Activated naive CD4-positive, alpha-beta T cell treated with anti-CD3 and anti-CD28 coated beads, Interleukin-2, amount 50 U/mL, for 24 hours (primary cell): ENCODE measurements at regions not wholly inside any gene's neighbourhood (a gene's known extent, or its start where the extent isn't known, plus 50 kb on each side); places are given as distances from the start of the nearest gene placed in this dataset.
A peak's percentile ranks its signal among the peaks of the same experiment; 100 is the strongest.

ENCODE experiments used
- H3K27ac Mint-ChIP-seq: one replicate; pipeline ENCODE4 v1.8.0; 2021; ENCODE audit warnings: mild to moderate bottlenecking, mixed read lengths
- H3K27me3 Mint-ChIP-seq: one replicate; pipeline ENCODE4 v1.8.0; 2021; ENCODE audit warnings: mixed read lengths
- H3K36me3 Mint-ChIP-seq: one replicate; pipeline ENCODE4 v1.8.0; 2021; ENCODE audit warnings: mixed read lengths
- H3K4me1 Mint-ChIP-seq: one replicate; pipeline ENCODE4 v1.8.0; 2021; ENCODE audit warnings: mixed read lengths
- H3K4me3 Mint-ChIP-seq: one replicate; pipeline ENCODE4 v1.8.0; 2021; ENCODE audit warnings: mild to moderate bottlenecking, mixed read lengths
- H3K9me3 Mint-ChIP-seq: one replicate; pipeline ENCODE4 v1.8.0; 2021; ENCODE audit warnings: mixed read lengths

DNA sequence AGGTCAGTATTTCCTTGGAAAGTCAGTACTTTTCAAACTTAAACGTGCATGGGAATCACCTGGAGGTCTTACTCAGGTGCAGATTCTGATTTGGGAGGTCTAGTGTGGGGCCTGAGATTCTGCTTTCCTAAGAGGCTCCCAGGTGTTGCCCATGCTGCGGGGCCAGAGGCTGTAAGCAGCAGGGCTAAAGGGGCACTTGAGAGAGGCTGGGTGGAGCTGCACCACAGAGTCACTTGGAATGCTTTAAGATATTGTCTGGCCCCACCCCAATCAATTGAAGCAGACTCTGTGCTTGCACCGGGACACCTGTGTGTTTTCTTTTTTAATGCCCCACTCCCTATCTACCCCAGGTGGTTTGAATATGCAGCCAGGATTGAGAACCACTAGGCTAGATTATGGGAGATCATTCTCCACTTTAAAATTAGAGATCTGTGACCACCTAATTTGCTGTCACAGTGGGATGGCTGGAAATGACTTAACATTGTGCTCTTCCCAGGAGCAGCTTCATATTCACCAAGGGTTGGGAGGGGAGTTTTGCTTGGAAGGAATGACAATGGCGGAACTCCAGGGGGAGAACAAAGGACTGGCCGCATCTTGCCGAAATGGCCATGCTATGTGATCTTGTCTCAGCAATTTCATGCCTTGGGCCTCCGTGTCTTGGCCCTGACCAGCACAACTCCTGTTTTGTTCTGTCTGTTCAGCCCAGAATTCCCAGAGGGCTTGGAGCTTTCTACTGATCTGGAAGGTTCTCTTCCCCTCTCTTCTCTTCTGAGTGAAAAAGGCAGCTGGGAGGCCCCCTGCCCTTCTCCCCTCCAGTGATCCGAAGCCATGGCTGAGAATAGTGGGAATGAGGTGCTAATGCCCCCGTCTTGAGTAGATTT, 80.2 kb downstream of the FAM241B start:
- no peaks in the 10 kb centered on the region for H3K4me1 Mint-ChIP-seq
- no peaks in the 10 kb centered on the region for H3K9me3 Mint-ChIP-seq
- peaks cover 24% of the 10 kb centered on the region for H3K27me3 Mint-ChIP-seq
- H3K4me3 Mint-ChIP-seq: no peak overlapping the region
- no peak overlapping the region for H3K27ac Mint-ChIP-seq
- no peaks in the 10 kb centered on the region for H3K36me3 Mint-ChIP-seq

DNA sequence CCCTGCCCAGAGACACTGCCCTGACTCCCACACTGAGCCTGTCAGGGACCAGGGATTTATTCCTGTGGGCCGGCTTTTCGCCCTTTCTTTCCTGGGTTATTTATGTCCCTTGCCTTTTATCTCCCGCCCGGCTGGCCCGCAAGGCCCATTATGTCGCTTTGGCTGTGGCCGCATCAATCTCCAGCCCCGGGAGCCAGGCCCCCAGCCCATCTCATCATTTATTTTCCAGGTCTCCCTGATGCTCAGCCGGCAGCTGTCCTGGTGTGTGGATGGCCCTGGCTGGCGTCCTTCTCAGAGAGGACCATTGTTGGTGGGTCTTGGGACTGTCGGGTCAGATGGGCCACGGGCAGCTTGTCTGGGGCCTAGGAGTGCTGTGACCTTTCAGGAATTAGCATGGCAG, 82.3 kb downstream of the FAM241B start:
- H3K27ac Mint-ChIP-seq: no peak overlapping the region
- H3K36me3 Mint-ChIP-seq: no peaks in the 10 kb centered on the region
- H3K9me3 Mint-ChIP-seq: no peaks in the 10 kb centered on the region
- H3K4me3 Mint-ChIP-seq: no peak overlapping the region
- H3K4me1 Mint-ChIP-seq: no peaks in the 10 kb centered on the region
- peaks cover 11% of the 10 kb centered on the region for H3K27me3 Mint-ChIP-seq

DNA sequence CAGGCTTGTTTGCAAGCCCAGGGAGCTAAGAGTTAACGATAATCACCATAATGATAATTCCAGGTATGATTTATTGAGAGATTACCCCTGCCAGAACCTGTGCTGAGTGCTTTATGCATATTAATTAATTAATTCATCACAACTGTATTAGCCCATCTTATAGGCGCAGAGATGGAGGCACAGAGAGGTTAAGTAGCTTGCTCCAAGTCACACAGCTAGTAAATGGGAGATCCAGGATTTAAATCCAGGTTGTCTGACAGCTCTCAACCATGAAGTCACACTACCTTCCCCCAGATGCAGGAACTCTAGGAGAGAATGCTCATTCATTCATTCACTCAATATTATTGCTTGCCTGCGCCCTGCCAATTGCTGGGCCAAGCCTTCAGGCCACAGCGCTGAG, 84.5 kb downstream of the FAM241B start:
- Mint-ChIP-seq H3K4me1 (no peaks in the 10 kb centered on the region), H3K9me3 (no peaks in the 10 kb centered on the region), H3K27ac (no peak overlapping the region), H3K27me3 (peaks cover 7% of the 10 kb centered on the region), H3K4me3 (no peak overlapping the region), H3K36me3 (no peaks in the 10 kb centered on the region)

DNA sequence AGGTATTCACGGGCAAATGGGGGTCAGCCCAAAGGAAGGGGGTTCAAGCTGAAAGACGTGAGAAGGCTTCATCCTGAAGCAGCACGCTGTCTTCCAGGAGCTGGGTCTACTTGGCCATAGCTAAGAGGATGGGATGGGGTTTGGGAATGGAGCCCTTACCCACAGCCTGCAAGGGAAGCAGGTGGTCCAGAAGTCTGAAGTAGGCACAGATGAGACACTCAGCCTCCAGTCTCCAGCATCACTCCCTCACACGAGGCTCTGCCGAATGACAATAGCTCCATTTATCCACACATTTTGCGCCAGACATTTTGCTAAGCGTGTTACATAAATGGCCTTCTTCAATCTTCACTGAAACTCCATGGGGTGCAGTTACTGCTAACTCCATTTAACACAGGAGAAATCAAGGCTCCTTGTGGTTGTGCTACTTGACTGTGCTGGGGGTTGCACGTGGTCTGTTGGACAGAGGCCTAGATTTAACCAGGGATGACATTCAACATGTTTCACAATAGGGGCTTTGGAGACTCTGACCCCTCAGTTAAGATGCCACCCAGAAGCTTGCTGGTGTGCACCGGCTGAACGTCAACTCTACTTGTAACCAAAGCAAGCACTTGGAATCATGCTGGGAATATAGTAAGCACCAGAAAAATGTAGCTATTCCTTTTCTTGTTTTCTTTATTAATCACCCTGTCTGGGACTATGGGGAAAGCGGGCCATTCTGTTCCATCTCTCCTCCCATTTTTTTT, 85.3 kb downstream of the FAM241B start:
- no peaks in the 10 kb centered on the region for H3K9me3 Mint-ChIP-seq
- no peaks in the 10 kb centered on the region for H3K4me1 Mint-ChIP-seq
- H3K36me3 Mint-ChIP-seq: no peaks in the 10 kb centered on the region
- no peak overlapping the region for H3K27ac Mint-ChIP-seq
- H3K27me3 Mint-ChIP-seq: peaks cover 7% of the 10 kb centered on the region
- H3K4me3 Mint-ChIP-seq: no peak overlapping the region

DNA sequence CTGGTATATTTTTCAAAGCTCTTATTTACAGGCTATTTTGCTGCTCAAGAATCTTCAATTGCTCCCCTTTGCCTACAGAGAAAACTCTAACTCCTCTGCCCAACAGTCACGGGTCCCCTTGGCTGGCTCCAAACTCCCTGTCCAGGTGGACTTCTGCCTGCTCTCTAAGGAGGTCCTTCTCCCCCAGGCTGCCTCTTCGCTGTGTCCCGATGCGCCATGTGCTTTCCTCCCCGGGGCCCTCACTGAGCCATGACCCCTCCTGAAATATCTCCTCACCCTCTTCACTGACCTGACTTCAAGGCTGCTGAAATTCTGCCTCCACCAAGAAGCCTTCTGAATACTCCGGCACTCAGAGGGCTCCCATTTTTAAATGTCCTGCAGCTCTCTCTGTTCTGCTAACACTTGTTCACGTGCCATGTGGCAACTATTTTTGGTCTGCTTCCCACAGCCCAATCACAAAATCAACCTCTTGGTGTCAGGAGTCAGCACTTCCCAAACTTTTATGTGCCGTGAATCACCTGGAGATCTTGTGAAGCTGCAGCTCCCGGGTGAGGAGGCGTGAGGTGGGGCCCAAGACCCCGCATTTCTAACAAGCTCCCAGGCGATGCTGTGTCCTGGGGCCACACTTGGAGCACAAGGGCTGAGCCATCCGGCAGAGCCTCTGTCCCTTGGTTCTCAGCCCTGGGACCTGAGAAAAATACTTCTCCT, 85.7 kb upstream of the COL13A1 start:
- H3K4me1 Mint-ChIP-seq: no peaks in the 10 kb centered on the region
- H3K27ac Mint-ChIP-seq: no peak overlapping the region
- no peak overlapping the region for H3K4me3 Mint-ChIP-seq
- peaks cover 7% of the 10 kb centered on the region for H3K27me3 Mint-ChIP-seq
- no peaks in the 10 kb centered on the region for H3K9me3 Mint-ChIP-seq
- H3K36me3 Mint-ChIP-seq: no peaks in the 10 kb centered on the region

DNA sequence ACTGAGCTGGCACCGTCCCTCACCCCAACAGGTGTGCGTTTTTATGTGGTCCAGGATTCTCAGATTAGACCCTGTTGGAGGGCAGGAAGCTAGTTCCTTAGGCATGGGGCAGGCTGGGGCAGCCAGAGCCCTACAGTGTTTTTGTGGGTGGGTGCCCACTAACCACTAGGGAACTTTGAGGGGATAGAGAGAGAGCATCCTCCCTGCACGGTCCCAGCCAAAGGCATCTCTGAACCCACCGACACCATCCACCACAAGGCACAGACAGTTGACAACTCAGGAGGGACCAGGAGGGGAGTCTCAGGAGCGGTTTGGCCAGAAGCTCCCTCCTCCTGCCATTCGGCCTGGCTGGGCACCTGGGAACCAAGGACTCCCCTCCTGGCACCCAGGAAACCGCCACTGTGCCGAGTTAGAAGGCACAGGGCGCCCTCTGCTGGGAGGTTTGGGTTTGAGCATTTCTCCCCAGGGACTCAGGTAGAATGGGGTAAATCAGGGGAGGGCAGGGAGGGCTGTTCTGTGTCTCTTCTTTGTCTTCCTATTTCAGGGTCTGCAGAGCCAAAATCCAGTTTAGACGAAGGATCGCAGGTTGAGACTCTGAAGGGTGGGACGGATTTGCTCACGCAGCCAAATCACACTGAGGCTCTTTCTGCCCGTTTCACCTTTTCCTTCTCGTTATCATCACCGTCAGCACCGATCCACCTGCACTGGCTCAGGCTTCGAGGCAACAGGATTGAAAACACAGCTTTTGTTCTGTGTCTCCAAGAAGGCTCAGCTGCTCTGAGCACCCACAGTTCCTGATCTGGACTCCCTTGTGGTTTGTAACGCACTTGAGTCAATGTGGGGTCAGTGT, 84.8 kb upstream of the COL13A1 start:
- H3K27me3 Mint-ChIP-seq: peaks cover 2% of the 10 kb centered on the region
- no peak overlapping the region for H3K27ac Mint-ChIP-seq
- H3K4me3 Mint-ChIP-seq: no peak overlapping the region
- H3K4me1 Mint-ChIP-seq: no peaks in the 10 kb centered on the region
- H3K36me3 Mint-ChIP-seq: no peaks in the 10 kb centered on the region
- H3K9me3 Mint-ChIP-seq: no peaks in the 10 kb centered on the region

DNA sequence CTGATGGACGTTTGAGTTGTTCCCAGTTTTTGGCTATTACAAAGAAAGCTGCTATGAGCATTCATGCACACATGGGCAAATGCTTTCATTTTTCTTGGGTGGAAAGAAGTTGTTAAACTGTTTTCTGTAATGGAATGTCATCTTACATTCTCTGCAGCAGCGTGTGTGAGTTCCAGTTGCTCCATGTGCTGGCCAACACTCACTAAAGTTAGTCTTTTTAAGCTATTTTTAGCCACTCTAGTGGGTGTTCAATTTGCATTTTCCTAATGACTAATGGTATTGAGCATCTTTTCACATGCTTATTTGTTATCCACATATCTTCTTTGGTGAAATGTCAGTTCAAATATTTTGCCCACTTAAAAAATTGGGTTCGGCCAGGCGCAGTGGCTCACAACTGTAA, 82.8 kb upstream of the COL13A1 start:
- Mint-ChIP-seq H3K27me3 (peaks cover 3% of the 10 kb centered on the region), H3K9me3 (no peaks in the 10 kb centered on the region), H3K27ac (no peak overlapping the region), H3K4me1 (no peaks in the 10 kb centered on the region), H3K4me3 (no peak overlapping the region), H3K36me3 (no peaks in the 10 kb centered on the region)

DNA sequence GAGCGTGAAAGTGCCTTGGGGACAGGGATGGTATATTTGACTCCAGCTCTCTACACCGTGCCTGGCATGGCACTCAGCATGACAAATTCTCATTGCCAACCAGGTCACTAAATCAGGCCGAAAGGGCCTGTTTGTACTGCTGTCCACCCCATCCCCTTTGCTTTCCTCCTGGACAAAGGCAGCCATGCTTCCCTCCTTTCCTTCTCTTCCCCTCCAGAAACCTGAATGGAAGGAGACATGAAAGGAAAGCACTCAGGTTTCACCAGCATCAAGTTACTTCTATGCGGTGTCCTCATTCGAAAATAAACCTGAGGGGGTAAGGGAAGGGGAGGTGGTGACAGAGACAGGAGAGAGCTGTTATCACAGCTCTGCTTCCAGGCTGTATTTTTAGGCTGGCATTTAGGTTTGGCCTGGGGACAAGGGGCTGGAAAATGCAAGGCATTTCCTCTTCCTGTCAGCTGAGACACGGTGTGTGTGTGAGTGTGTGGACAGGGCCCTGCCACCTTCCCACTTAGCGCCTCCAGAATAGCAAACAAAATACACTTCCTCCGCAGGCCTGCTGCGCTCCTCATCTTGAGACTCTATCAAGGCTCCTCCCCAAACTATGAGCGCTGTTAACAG, 79.9 kb upstream of the COL13A1 start:
- no peaks in the 10 kb centered on the region for H3K4me1 Mint-ChIP-seq
- no peaks in the 10 kb centered on the region for H3K9me3 Mint-ChIP-seq
- H3K36me3 Mint-ChIP-seq: no peaks in the 10 kb centered on the region
- no peak overlapping the region for H3K4me3 Mint-ChIP-seq
- H3K27ac Mint-ChIP-seq: no peak overlapping the region
- H3K27me3 Mint-ChIP-seq: peaks cover 3% of the 10 kb centered on the region

DNA sequence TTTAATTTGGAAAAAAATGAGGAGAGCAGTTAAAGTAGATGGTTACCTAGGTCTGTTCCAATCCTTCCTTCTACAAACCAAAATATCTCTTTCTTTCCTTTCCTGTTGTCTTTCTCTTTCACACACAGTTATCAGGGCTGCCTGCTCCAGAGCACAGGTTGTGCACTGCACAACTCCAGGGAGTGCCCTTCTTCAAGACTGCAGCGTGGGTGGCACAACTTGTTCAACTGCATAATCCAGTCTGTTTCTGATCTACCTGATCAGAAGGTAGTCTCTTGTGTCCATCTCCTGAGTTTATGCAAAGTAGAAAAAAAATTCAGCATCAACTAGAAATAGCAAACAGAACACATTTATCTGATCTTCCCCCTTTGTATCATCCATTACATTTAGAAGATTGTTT, 78.1 kb upstream of the COL13A1 start:
- Mint-ChIP-seq H3K27me3 (peaks cover 3% of the 10 kb centered on the region), H3K9me3 (no peaks in the 10 kb centered on the region), H3K36me3 (no peaks in the 10 kb centered on the region), H3K4me1 (no peaks in the 10 kb centered on the region), H3K27ac (peak overlapping the region; percentile 56), H3K4me3 (no peak overlapping the region)

DNA sequence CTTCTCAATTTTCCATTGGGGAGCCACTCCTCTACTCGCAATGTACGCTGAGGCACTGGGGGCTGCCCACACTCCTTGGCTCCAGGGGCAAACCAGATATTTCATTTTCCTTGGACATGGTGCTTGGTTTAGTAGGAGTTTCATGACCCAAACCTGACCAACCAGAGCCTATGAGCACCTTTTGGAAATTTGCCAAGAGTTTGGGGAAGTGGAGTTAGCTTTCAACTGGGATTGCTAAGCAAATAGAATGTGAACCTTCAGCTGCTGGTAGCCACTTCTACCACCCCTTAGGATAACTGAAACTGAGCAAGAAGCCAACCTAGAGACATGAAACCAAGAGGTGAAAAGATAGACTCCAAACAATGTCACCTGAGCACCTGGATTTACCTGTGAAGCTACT, 74.9 kb upstream of the COL13A1 start:
- Mint-ChIP-seq H3K36me3 (no peaks in the 10 kb centered on the region), H3K27me3 (peaks cover 3% of the 10 kb centered on the region), H3K27ac (no peak overlapping the region), H3K4me3 (no peak overlapping the region), H3K4me1 (no peaks in the 10 kb centered on the region), H3K9me3 (no peaks in the 10 kb centered on the region)

DNA sequence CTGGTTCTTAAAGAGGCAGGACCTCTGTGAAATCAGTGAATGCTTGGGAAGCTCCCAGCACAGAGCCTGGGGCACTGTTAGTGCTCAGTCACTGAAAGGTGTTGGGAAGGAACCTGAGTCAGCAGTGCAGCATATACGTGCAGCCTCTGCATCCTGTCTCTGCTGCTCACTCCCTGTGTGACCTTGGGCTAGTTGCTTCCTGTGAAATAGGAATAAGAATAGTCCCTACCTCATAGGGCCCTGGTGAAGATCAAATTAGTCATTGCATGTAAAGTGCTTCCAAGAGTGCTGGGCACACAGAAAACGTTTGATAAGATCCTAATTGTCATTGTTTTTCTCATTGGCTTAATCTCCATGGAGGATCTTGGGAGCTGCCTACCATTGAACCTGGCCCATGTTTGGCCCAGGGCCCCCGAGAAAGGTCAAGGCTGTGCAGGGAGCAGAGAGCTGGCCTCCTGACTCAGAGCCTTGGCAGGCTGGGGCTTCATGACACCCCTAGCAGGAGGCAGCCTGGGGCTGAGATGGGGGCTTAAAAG, 73.3 kb upstream of the COL13A1 start:
- Mint-ChIP-seq H3K27me3 (peaks cover 3% of the 10 kb centered on the region), H3K4me1 (no peaks in the 10 kb centered on the region), H3K4me3 (no peak overlapping the region), H3K9me3 (no peaks in the 10 kb centered on the region), H3K27ac (no peak overlapping the region), H3K36me3 (no peaks in the 10 kb centered on the region)

DNA sequence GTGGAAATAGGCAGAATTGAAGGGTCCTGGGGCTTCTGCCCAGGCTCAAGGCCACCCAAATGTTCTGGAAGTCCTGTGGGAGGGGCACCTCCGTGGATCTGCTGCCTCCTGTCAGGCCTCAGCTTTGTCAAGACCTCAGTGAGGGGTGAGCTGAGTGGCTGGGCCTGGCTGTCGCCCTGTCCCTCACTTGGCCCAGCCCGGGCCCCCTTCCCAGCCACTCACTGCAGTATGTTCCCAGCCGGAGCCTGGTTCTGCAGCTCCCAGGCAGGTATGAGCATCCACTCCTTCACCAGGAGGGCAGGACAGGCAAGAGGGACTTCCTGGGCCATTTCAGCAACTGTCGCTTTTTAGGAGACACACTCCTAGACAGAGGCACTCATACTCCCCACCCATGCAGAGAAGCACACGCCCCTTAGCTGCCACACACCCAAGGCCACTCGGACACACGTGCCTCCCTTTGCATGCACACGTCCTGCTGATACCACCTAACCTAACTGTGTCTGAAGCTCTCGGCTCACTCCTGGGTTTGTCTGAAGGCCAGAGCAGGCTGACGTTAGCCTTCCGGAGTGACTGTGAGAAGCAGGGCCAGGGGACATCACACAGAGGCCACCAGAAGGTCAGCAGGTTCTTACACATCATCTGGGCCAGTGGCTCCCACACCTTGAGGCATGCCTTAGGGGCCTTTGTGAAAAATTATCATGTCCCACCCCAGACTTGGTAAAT, 72.2 kb upstream of the COL13A1 start:
- Mint-ChIP-seq H3K9me3 (no peaks in the 10 kb centered on the region), H3K27me3 (peaks cover 2% of the 10 kb centered on the region), H3K27ac (no peak overlapping the region), H3K36me3 (no peaks in the 10 kb centered on the region), H3K4me1 (peaks cover 5% of the 10 kb centered on the region), H3K4me3 (no peak overlapping the region)

DNA sequence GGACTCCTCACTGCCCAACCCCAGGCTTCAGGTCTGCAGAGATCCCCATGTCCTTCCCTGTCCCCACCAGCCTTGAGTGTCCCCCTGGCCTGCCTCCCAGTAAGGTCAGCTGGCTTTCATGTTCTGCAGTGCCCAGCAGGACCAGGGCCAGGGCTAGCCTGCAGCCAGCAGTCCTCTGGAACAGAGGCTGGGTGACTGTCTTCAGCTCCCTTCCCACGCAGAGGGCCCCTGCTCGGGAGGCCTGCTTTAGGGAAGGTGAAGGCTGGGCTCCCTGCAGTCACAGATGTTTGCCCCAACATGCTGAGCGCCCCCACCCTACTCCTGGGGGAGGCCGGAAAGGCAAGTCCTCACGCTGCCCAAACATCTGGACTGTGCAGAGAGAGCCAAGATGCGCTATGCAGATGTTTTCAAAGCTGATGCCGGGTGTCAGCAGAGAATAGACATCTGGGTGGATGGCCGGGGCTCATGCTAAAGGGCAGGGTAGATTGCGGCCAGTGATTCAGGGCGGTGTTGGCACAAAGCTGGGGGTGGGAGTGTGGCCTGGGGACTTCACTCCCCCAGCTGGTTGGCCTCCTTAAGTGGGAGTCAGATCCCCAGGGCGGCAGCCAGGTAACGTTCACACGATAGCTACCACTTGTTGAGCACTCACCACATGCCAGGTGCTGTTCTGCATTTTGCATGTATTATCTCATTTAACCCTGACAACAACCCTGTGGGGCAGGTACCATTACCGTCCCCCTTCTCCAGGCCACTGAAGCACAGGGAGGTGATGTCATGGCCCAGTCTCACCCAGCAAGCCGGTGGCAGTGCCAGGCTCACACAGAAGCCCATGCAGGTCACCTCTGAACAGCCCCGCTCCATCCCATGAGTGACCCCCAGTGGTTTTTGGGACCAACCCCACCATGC, 71.2 kb upstream of the COL13A1 start:
- H3K4me3 Mint-ChIP-seq: no peak overlapping the region
- H3K27me3 Mint-ChIP-seq: peaks cover 2% of the 10 kb centered on the region
- H3K9me3 Mint-ChIP-seq: no peaks in the 10 kb centered on the region
- no peak overlapping the region for H3K27ac Mint-ChIP-seq
- peaks cover 11% of the 10 kb centered on the region for H3K4me1 Mint-ChIP-seq
- H3K36me3 Mint-ChIP-seq: no peaks in the 10 kb centered on the region
